GM23338 (cell line): ENCODE measurements at regions not wholly inside any gene's neighbourhood (a gene's known extent, or its start where the extent isn't known, plus 50 kb on each side); places are given as distances from the start of the nearest gene placed in this dataset.

Source experiments
- CREB1 ChIP-seq: fragments of 250-450 bp; sonication (Bioruptor Pico); IDR thresholded peaks from 2 replicates; pipeline ENCODE4 v1.5.0; 2020; ENCODE audit warnings: low read depth, mild to moderate bottlenecking, moderate library complexity
- EZH2 ChIP-seq: fragments of 200-600 bp; sonication (generic); IDR thresholded peaks from one replicate; pipeline ENCODE4 v1.8.0; 2017; ENCODE audit warnings: antibody characterized with exemption, mild to moderate bottlenecking, low read depth; ENCODE audit not compliant: unreplicated experiment
- EZH2phosphoT487 ChIP-seq: fragments of 200-600 bp; sonication (generic); IDR thresholded peaks from one replicate; pipeline ENCODE4 v1.8.1; 2018; ENCODE audit warnings: antibody characterized with exemption; ENCODE audit not compliant: unreplicated experiment
- JUNB ChIP-seq: IDR thresholded peaks from one replicate; pipeline ENCODE4 v1.6.1; 2016; ENCODE audit warnings: antibody characterized with exemption; ENCODE audit not compliant: unreplicated experiment
- NANOG ChIP-seq: IDR thresholded peaks from 2 replicates; pipeline ENCODE4 v1.6.1; 2016; ENCODE audit warnings: antibody characterized with exemption, borderline replicate concordance
- POLR2AphosphoS5 ChIP-seq: IDR thresholded peaks from 2 replicates; pipeline ENCODE4 v1.6.1; 2016; ENCODE audit warnings: antibody characterized with exemption, low read depth
- STAT1 ChIP-seq: IDR thresholded peaks from one replicate; pipeline ENCODE4 v1.6.1; 2016; ENCODE audit warnings: antibody characterized with exemption; ENCODE audit not compliant: unreplicated experiment
- ZNF114 ChIP-seq: fragments of 250-450 bp; sonication (Bioruptor Pico); IDR thresholded peaks from 2 replicates; pipeline ENCODE4 v1.5.0; 2020; ENCODE audit warnings: mild to moderate bottlenecking, moderate library complexity
- ZNF331 ChIP-seq: fragments of 250-450 bp; sonication (Bioruptor Pico); IDR thresholded peaks from 2 replicates; pipeline ENCODE4 v1.5.0; 2020; ENCODE audit warnings: low read depth, mild to moderate bottlenecking, moderate library complexity
- TF ChIP-seq, protein P1 (sequence below), 2 experiments: fragments of 200-600 bp in 1 of 2; sonication (generic) in 1 of 2; conservative IDR thresholded peaks; 2 replicates each; pipeline versions ENCODE4 v1.5.1 to v1.6.1; 2016 to 2017; ENCODE audit warnings: antibody characterized with exemption in 2 of 2, low read depth in 2 of 2, mild to moderate bottlenecking in 2 of 2, moderate library complexity in 1 of 2
- TF ChIP-seq, protein P2 (sequence below): IDR thresholded peaks from one replicate; pipeline ENCODE4 v1.6.1; 2018; ENCODE audit warnings: antibody characterized with exemption; ENCODE audit not compliant: unreplicated experiment
- TF ChIP-seq, protein P3 (sequence below): fragments of 250-450 bp; sonication (Bioruptor Pico); IDR thresholded peaks from 2 replicates; pipeline ENCODE4 v1.5.0; 2020; ENCODE audit warnings: mild to moderate bottlenecking, moderate library complexity

DNA sequence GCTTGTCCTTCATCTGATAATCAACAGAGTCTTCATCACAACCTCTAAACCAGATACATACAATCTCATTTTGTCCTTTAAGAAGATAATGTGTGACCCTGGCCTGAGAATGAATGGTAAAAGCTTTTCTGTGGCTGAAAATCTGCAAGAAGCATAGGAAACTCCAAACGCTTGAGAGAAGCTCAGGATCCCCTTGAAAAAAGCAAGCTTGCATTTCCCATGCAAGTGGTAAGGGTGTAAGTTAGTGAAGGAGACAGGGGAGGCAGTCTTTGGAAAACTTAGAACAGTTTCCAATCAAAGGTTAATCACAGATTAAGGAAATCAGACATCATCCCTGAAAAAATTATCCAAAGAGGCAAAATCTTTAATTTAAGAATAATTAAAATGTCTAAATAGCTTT, 413.6 kb upstream of the SALL3 start:
- no peak for TF ChIP-seq ZNF331 (CRISPR knock-in tag)
- no peak for TF ChIP-seq CREB1 (CRISPR knock-in tag)
- TF ChIP-seq, protein P1, sequence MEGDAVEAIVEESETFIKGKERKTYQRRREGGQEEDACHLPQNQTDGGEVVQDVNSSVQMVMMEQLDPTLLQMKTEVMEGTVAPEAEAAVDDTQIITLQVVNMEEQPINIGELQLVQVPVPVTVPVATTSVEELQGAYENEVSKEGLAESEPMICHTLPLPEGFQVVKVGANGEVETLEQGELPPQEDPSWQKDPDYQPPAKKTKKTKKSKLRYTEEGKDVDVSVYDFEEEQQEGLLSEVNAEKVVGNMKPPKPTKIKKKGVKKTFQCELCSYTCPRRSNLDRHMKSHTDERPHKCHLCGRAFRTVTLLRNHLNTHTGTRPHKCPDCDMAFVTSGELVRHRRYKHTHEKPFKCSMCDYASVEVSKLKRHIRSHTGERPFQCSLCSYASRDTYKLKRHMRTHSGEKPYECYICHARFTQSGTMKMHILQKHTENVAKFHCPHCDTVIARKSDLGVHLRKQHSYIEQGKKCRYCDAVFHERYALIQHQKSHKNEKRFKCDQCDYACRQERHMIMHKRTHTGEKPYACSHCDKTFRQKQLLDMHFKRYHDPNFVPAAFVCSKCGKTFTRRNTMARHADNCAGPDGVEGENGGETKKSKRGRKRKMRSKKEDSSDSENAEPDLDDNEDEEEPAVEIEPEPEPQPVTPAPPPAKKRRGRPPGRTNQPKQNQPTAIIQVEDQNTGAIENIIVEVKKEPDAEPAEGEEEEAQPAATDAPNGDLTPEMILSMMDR (conservative IDR thresholded peaks at IDR 0.05; ENCODE audit: low read depth in 2 of 2): no peak
- TF ChIP-seq JUNB: no peak
- TF ChIP-seq POLR2AphosphoS5: no peak
- no peak for TF ChIP-seq EZH2
- TF ChIP-seq EZH2phosphoT487: no peak
- TF ChIP-seq, protein P2, sequence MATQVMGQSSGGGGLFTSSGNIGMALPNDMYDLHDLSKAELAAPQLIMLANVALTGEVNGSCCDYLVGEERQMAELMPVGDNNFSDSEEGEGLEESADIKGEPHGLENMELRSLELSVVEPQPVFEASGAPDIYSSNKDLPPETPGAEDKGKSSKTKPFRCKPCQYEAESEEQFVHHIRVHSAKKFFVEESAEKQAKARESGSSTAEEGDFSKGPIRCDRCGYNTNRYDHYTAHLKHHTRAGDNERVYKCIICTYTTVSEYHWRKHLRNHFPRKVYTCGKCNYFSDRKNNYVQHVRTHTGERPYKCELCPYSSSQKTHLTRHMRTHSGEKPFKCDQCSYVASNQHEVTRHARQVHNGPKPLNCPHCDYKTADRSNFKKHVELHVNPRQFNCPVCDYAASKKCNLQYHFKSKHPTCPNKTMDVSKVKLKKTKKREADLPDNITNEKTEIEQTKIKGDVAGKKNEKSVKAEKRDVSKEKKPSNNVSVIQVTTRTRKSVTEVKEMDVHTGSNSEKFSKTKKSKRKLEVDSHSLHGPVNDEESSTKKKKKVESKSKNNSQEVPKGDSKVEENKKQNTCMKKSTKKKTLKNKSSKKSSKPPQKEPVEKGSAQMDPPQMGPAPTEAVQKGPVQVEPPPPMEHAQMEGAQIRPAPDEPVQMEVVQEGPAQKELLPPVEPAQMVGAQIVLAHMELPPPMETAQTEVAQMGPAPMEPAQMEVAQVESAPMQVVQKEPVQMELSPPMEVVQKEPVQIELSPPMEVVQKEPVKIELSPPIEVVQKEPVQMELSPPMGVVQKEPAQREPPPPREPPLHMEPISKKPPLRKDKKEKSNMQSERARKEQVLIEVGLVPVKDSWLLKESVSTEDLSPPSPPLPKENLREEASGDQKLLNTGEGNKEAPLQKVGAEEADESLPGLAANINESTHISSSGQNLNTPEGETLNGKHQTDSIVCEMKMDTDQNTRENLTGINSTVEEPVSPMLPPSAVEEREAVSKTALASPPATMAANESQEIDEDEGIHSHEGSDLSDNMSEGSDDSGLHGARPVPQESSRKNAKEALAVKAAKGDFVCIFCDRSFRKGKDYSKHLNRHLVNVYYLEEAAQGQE: no peak
- no peak for TF ChIP-seq NANOG
- TF ChIP-seq STAT1: no peak
- no peak for TF ChIP-seq ZNF114 (CRISPR knock-in tag)
- TF ChIP-seq, protein P3, sequence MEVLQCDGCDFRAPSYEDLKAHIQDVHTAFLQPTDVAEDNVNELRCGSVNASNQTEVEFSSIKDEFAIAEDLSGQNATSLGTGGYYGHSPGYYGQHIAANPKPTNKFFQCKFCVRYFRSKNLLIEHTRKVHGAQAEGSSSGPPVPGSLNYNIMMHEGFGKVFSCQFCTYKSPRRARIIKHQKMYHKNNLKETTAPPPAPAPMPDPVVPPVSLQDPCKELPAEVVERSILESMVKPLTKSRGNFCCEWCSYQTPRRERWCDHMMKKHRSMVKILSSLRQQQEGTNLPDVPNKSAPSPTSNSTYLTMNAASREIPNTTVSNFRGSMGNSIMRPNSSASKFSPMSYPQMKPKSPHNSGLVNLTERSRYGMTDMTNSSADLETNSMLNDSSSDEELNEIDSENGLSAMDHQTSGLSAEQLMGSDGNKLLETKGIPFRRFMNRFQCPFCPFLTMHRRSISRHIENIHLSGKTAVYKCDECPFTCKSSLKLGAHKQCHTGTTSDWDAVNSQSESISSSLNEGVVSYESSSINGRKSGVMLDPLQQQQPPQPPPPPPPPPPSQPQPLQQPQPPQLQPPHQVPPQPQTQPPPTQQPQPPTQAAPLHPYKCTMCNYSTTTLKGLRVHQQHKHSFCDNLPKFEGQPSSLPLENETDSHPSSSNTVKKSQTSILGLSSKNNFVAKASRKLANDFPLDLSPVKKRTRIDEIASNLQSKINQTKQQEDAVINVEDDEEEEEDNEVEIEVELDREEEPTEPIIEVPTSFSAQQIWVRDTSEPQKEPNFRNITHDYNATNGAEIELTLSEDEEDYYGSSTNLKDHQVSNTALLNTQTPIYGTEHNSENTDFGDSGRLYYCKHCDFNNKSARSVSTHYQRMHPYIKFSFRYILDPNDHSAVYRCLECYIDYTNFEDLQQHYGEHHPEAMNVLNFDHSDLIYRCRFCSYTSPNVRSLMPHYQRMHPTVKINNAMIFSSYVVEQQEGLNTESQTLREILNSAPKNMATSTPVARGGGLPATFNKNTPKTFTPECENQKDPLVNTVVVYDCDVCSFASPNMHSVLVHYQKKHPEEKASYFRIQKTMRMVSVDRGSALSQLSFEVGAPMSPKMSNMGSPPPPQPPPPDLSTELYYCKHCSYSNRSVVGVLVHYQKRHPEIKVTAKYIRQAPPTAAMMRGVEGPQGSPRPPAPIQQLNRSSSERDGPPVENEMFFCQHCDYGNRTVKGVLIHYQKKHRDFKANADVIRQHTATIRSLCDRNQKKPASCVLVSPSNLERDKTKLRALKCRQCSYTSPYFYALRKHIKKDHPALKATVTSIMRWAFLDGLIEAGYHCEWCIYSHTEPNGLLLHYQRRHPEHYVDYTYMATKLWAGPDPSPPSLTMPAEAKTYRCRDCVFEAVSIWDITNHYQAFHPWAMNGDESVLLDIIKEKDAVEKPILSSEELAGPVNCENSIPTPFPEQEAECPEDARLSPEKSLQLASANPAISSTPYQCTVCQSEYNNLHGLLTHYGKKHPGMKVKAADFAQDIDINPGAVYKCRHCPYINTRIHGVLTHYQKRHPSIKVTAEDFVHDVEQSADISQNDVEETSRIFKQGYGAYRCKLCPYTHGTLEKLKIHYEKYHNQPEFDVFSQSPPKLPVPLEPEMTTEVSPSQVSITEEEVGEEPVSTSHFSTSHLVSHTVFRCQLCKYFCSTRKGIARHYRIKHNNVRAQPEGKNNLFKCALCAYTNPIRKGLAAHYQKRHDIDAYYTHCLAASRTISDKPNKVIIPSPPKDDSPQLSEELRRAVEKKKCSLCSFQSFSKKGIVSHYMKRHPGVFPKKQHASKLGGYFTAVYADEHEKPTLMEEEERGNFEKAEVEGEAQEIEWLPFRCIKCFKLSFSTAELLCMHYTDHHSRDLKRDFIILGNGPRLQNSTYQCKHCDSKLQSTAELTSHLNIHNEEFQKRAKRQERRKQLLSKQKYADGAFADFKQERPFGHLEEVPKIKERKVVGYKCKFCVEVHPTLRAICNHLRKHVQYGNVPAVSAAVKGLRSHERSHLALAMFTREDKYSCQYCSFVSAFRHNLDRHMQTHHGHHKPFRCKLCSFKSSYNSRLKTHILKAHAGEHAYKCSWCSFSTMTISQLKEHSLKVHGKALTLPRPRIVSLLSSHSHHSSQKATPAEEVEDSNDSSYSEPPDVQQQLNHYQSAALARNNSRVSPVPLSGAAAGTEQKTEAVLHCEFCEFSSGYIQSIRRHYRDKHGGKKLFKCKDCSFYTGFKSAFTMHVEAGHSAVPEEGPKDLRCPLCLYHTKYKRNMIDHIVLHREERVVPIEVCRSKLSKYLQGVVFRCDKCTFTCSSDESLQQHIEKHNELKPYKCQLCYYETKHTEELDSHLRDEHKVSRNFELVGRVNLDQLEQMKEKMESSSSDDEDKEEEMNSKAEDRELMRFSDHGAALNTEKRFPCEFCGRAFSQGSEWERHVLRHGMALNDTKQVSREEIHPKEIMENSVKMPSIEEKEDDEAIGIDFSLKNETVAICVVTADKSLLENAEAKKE (CRISPR knock-in tag): no peak
